ENCODE measurements at regions not wholly inside any gene's neighbourhood (a gene's known extent, or its start where the extent isn't known, plus 50 kb on each side); places are given as distances from the start of the nearest gene placed in this dataset.

- H3K4me1 ChIP-seq (ENCODE audit: insufficient read depth, low read length, poor library complexity, severe bottlenecking) = no peaks in the 10 kb centered on the region
- H3K9me2 ChIP-seq (ENCODE audit: insufficient read depth, low read length) = no peaks in the 10 kb centered on the region
- no peaks in the 10 kb centered on the region for H3K36me3 ChIP-seq (ENCODE audit: insufficient read depth, low read length)
- ChIA-PET POLR2A (no interaction called here), CTCF (ENCODE audit: unreplicated experiment) (no interaction called here)
- no peak for TF ChIP-seq EZH2phosphoT487 (IDR thresholded peaks at IDR 0.05; ENCODE audit: borderline replicate concordance, low read depth, low read length)
- no peak for TF ChIP-seq CTCF (conservative IDR thresholded peaks at IDR 0.05; ENCODE audit: low read length)
- intact Hi-C loops (cut with micrococcal nuclease; ENCODE audit: unreplicated experiment) = no loop called here
- no peak overlapping the region for H3K27ac ChIP-seq (ENCODE audit: low read depth, low read length, poor library complexity, severe bottlenecking)
- H4K20me1 ChIP-seq (ENCODE audit: insufficient read depth, low read length) = no peaks in the 10 kb centered on the region
- H3K79me2 ChIP-seq (ENCODE audit: insufficient read depth, low read depth, low read length) = no peaks in the 10 kb centered on the region
- no peak overlapping the region for H3K4me2 ChIP-seq (ENCODE audit: low read length)
- no peaks in the 10 kb centered on the region for H3K9me3 ChIP-seq (ENCODE audit: low read length)
- DNase-seq (ENCODE audit: low spot score) = no peak
- H2AFZ ChIP-seq (ENCODE audit: low read length) = no peak overlapping the region
- no TSS peak for BruUV-seq (replicated peaks)
- no peak overlapping the region for H3K4me3 ChIP-seq (ENCODE audit: low read depth, low read length, poor library complexity, severe bottlenecking)
Measured at GRCh38 chr10:105597312-105597711, 956.2 kb downstream of the SORCS3 start.

GRCh38 chr10:105596749-105597148 lies 955.7 kb downstream of the SORCS3 start:
- Histone ChIP-seq H3K79me2 (ENCODE audit: insufficient read depth, low read depth, low read length) (no peaks in the 10 kb centered on the region), H3K36me3 (ENCODE audit: insufficient read depth, low read length) (no peaks in the 10 kb centered on the region), H3K9me3 (ENCODE audit: low read length) (no peaks in the 10 kb centered on the region), H3K4me3 (ENCODE audit: low read depth, low read length, poor library complexity, severe bottlenecking) (no peak overlapping the region), H2AFZ (ENCODE audit: low read length) (no peak overlapping the region), H3K27ac (ENCODE audit: low read depth, low read length, poor library complexity, severe bottlenecking) (no peak overlapping the region), H3K4me1 (ENCODE audit: insufficient read depth, low read length, poor library complexity, severe bottlenecking) (no peaks in the 10 kb centered on the region), H3K9me2 (ENCODE audit: insufficient read depth, low read length) (no peaks in the 10 kb centered on the region), H4K20me1 (ENCODE audit: insufficient read depth, low read length) (no peaks in the 10 kb centered on the region), H3K4me2 (ENCODE audit: low read length) (no peak overlapping the region)
- DNase-seq (ENCODE audit: low spot score) = no peak
- intact Hi-C loops (cut with micrococcal nuclease; ENCODE audit: unreplicated experiment) = no loop called here
- ChIA-PET POLR2A (no interaction called here), CTCF (ENCODE audit: unreplicated experiment) (no interaction called here)
- no TSS peak for BruUV-seq (replicated peaks)
- TF ChIP-seq EZH2phosphoT487 (IDR thresholded peaks at IDR 0.05; ENCODE audit: borderline replicate concordance, low read depth, low read length) (no peak), CTCF (conservative IDR thresholded peaks at IDR 0.05; ENCODE audit: low read length) (no peak)

- no peak overlapping the region for H2AFZ ChIP-seq (ENCODE audit: low read length)
- TF ChIP-seq EZH2phosphoT487 (IDR thresholded peaks at IDR 0.05; ENCODE audit: borderline replicate concordance, low read depth, low read length) = no peak
- no peak for TF ChIP-seq CTCF (conservative IDR thresholded peaks at IDR 0.05; ENCODE audit: low read length)
- ChIA-PET POLR2A (no interaction called here), CTCF (ENCODE audit: unreplicated experiment) (no interaction called here)
- H3K4me2 ChIP-seq (ENCODE audit: low read length) = no peak overlapping the region
- no peak for DNase-seq (ENCODE audit: low spot score)
- no peaks in the 10 kb centered on the region for H4K20me1 ChIP-seq (ENCODE audit: insufficient read depth, low read length)
- H3K27ac ChIP-seq (ENCODE audit: low read depth, low read length, poor library complexity, severe bottlenecking) = no peak overlapping the region
- H3K79me2 ChIP-seq (ENCODE audit: insufficient read depth, low read depth, low read length) = no peaks in the 10 kb centered on the region
- no TSS peak for BruUV-seq (replicated peaks)
- no peaks in the 10 kb centered on the region for H3K9me2 ChIP-seq (ENCODE audit: insufficient read depth, low read length)
- H3K4me1 ChIP-seq (ENCODE audit: insufficient read depth, low read length, poor library complexity, severe bottlenecking) = no peaks in the 10 kb centered on the region
- no peaks in the 10 kb centered on the region for H3K9me3 ChIP-seq (ENCODE audit: low read length)
- intact Hi-C loops (cut with micrococcal nuclease; ENCODE audit: unreplicated experiment) = no loop called here
- no peak overlapping the region for H3K4me3 ChIP-seq (ENCODE audit: low read depth, low read length, poor library complexity, severe bottlenecking)
- no peaks in the 10 kb centered on the region for H3K36me3 ChIP-seq (ENCODE audit: insufficient read depth, low read length)
Measured at GRCh38 chr10:105594296-105594695, 953.2 kb downstream of the SORCS3 start.
